ENCODE measurements at regions not wholly inside any gene's neighbourhood (a gene's known extent, or its start where the extent isn't known, plus 50 kb on each side); places are given as distances from the start of the nearest gene placed in this dataset.

DNA sequence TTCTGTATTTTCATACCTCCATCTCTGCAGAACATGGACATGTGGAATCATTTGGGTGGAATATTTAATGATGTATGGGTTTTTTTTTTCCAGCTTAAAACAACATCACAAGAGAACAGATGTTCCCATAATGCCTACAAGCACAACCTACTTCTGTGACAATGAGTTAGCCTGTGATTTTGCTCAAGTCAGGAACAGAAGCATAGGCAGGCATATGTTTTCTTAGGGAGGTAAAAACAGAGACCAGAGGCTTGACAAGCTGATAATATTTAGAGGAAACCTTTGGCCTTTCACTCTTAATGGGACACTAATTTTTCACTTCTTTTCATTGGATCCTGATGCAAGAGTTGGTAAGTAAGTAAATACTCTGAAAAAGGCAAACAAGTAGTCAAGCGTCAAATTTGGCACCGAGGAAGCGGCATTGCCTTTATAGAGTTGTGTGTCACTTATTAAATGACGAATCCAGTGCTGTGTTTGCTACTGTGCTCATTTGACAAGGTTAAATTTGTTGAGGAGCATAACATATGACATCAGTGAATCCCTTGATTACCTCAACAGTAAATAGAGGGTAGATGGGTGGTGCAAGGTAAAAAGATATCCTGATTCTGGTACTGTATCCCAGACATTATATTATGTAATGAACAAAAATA lies 66.7 kb upstream of the RBMS3 start:
- WGBS, 5 donors: 90 to 97% (median 92%) methylated on average over 4 of the region's 4 CpGs
- Histone ChIP-seq H3K4me1 (no peaks in the 10 kb centered on the region), H3K4me3 (no peak overlapping the region), H3K36me3 (no peaks in the 10 kb centered on the region), H3K9me3 (no peaks in the 10 kb centered on the region), H3K27me3 (replicated peaks in 1 of 7) (no peaks in the 10 kb centered on the region), H3K27ac (no peak overlapping the region)
- TF ChIP-seq POLR2A (IDR thresholded peaks at IDR 0.05): no peak
- no peak for TF ChIP-seq POLR2AphosphoS5 (IDR thresholded peaks at IDR 0.05)
- TF ChIP-seq, protein P1, sequence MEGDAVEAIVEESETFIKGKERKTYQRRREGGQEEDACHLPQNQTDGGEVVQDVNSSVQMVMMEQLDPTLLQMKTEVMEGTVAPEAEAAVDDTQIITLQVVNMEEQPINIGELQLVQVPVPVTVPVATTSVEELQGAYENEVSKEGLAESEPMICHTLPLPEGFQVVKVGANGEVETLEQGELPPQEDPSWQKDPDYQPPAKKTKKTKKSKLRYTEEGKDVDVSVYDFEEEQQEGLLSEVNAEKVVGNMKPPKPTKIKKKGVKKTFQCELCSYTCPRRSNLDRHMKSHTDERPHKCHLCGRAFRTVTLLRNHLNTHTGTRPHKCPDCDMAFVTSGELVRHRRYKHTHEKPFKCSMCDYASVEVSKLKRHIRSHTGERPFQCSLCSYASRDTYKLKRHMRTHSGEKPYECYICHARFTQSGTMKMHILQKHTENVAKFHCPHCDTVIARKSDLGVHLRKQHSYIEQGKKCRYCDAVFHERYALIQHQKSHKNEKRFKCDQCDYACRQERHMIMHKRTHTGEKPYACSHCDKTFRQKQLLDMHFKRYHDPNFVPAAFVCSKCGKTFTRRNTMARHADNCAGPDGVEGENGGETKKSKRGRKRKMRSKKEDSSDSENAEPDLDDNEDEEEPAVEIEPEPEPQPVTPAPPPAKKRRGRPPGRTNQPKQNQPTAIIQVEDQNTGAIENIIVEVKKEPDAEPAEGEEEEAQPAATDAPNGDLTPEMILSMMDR (IDR thresholded peaks at IDR 0.05 in 8 of 11, conservative IDR thresholded peaks at IDR 0.05 in 3 of 11): no peak
- intact Hi-C loops (cut with DNase I; ENCODE audit: low total_unique reads): no loop called here
- DNase-seq: no peak

DNA sequence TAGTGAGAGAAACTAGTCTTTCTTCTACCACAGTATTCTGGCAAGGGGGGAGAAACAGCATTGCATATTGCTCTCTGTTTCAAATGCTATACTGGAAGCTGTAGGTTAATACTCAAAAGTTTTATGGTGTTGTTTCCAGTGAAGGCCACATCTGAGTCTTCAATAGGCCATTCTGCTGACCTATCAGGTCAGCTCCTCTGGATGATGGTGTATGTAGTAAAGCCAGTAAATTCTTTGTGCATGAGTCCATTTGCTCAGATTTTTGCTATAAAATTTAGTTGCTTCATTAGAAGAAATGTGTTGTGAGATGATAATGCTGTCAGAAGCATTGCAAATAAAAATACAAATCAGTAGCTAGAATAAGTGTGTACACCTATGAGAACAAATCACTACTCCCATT lies 64.9 kb upstream of the RBMS3 start:
- DNase-seq: no peak
- Histone ChIP-seq H3K4me1 (no peaks in the 10 kb centered on the region), H3K27me3 (replicated peaks in 1 of 7) (no peaks in the 10 kb centered on the region), H3K4me3 (no peak overlapping the region), H3K9me3 (no peaks in the 10 kb centered on the region), H3K36me3 (no peaks in the 10 kb centered on the region), H3K27ac (no peak overlapping the region)
- TF ChIP-seq POLR2AphosphoS5 (IDR thresholded peaks at IDR 0.05): no peak
- no peak for TF ChIP-seq POLR2A (IDR thresholded peaks at IDR 0.05)
- TF ChIP-seq, protein P1 (IDR thresholded peaks at IDR 0.05 in 8 of 11, conservative IDR thresholded peaks at IDR 0.05 in 3 of 11): no peak
- intact Hi-C loops (cut with DNase I; ENCODE audit: low total_unique reads): no loop called here

DNA sequence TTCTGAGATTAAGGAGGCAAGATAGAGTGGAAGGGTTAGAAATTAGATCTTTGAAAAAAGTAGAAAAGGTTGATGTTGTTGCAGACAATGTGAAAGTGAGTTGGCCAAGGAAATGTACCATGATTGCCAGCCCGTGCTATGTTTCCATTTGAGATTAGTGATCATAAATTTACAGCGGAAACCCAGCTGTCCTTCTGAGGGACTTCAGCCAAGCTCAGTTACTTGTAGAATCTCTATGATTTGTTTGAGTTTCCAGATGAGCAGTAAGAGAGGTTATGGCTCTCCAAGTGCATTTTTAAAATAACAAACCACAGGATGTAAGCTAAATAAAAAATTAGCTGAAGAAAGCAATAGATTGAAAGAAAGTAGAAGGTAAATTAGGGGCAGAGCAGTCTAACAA lies 54.2 kb upstream of the RBMS3 start:
- DNase-seq: no peak
- Histone ChIP-seq H3K9me3 (peaks cover 0 to 6% (median 0%) of the 10 kb centered on the region in 8 donors), H3K36me3 (no peaks in the 10 kb centered on the region), H3K4me3 (no peak overlapping the region), H3K4me1 (no peaks in the 10 kb centered on the region), H3K27me3 (replicated peaks in 1 of 7) (no peaks in the 10 kb centered on the region), H3K27ac (no peak overlapping the region)
- 45 to 78% (median 60%) methylated on average over 2 of the region's 2 CpGs for WGBS, 5 donors
- intact Hi-C loops (cut with DNase I; ENCODE audit: low total_unique reads): no loop called here
- TF ChIP-seq, protein P1 (IDR thresholded peaks at IDR 0.05 in 8 of 11, conservative IDR thresholded peaks at IDR 0.05 in 3 of 11): no peak
- TF ChIP-seq POLR2AphosphoS5 (IDR thresholded peaks at IDR 0.05) (no peak), POLR2A (IDR thresholded peaks at IDR 0.05) (no peak)

DNA sequence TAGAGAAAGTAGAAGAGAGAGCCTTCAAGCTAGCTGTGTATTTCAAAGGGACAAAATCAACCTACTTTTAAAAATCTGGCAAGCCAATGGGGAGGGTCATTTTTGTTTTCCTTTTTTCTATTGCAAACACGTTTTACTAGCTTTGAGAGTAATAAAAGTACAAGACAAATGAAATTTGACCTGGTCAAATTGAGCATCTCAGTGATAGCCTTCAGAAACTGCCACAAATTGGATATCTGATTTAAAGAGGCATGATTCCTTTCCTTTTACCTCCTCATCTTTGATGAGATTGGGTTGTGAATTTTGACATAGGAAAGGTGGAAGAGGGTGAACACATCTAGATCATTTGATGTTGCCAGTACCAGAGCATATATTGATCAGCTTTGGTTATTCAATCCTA lies 53.6 kb upstream of the RBMS3 start:
- DNase-seq: no peak
- H3K27me3 ChIP-seq (replicated peaks in 1 of 7): no peaks in the 10 kb centered on the region
- no peaks in the 10 kb centered on the region for H3K4me1 ChIP-seq
- TF ChIP-seq POLR2A (IDR thresholded peaks at IDR 0.05) (no peak), POLR2AphosphoS5 (IDR thresholded peaks at IDR 0.05) (no peak)
- TF ChIP-seq, protein P1 (IDR thresholded peaks at IDR 0.05 in 8 of 11, conservative IDR thresholded peaks at IDR 0.05 in 3 of 11): no peak
- no peak overlapping the region for H3K4me3 ChIP-seq
- peaks cover 0 to 5% (median 0%) of the 10 kb centered on the region in 8 donors for H3K9me3 ChIP-seq
- 27 to 49% (median 44%) methylated on average over 1 of the region's 1 CpG for WGBS, 5 donors
- intact Hi-C loops (cut with DNase I; ENCODE audit: low total_unique reads): no loop called here
- no peak overlapping the region for H3K27ac ChIP-seq
- no peaks in the 10 kb centered on the region for H3K36me3 ChIP-seq
